ENCODE measurements at regions not wholly inside any gene's neighbourhood (a gene's known extent, or its start where the extent isn't known, plus 50 kb on each side); places are given as distances from the start of the nearest gene placed in this dataset.
A peak's percentile ranks its signal among the peaks of the same experiment; 100 is the strongest.

DNA sequence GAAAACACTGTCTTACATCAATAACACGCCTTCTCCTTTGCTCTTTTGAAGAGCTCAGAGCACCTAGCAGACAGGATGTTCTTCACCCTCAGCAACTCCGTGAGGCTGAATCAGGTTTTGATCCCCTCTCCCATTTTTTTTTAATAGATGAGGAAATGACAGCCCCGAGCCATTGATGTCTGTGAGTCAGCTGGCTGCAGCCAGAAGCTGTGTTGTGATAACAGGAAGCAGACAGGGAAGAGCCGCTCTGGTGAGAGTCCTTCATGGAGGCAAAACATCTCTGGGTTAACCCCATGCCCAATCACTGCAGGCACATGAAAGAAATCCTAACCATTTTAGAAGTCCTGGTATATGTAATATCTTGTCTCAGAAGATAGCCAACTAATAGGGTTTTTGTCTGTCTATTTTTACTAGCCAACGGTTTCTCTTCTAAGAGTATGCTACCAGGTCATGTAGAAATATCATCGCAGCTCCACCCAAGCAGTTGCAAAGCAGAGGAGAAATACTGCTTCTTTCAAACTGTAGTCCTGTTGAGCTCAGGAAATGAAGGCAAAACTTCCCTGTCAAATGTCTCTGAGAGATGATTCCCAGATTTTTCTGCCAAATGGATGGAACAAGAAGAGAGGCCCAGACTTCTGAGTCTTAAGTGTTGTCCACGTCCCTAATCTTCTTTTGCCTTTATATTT, 568.9 kb downstream of the CCDC171 start:
- peaks cover 24% of the 10 kb centered on the region for H3K4me1 Mint-ChIP-seq (ENCODE audit: low read depth)
- H3K27me3 Mint-ChIP-seq = no peaks in the 10 kb centered on the region
- no peaks in the 10 kb centered on the region for H3K36me3 Mint-ChIP-seq
- no peaks in the 10 kb centered on the region for H3K9me3 Mint-ChIP-seq (ENCODE audit: low read depth)
- H3K4me3 Mint-ChIP-seq = no peak overlapping the region
- peak overlapping the region; percentile 46 for H3K27ac Mint-ChIP-seq

DNA sequence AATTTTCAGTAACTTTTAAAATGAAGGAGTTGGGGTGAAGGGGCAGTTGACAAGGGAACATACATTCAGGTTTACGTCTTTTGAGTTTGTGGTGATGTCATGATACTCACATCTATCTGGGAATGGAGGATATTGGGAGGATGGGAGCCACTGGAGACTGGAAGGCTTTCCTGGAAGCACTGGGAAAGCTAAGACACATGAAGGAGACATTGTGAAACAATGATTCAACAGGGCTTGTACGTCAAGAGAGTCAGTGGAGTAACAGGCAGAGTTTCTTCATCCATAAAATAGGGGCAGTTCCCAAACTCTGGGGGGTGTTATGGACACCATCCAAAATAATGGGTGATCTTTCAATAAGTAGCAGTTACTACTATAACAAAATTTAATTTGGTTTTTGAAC, 572.8 kb downstream of the CCDC171 start:
- Mint-ChIP-seq H3K27ac (peak overlapping the region; percentile 88), H3K27me3 (no peaks in the 10 kb centered on the region), H3K4me3 (no peak overlapping the region), H3K36me3 (no peaks in the 10 kb centered on the region), H3K4me1 (ENCODE audit: low read depth) (peaks cover 37% of the 10 kb centered on the region), H3K9me3 (ENCODE audit: low read depth) (no peaks in the 10 kb centered on the region)

DNA sequence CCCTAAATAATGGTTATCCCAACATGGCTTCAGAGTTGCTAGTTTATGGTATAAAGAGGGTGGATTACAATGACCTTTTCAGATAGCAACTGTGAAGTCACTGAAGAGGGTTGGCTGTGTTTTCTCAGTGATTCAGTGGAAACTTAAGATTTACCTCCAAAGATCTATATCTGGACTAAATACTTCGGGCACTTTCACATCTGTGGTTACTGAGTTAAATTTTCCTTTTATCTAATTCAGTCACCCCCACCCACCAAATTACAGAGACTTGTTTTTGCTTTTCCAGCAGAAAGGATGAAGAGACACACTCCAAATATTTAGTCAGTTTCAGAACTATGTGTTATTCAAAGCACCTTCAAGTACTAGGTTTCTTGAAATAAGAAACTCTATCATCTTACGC, 573.2 kb downstream of the CCDC171 start:
- peak overlapping the region; percentile 88 for H3K27ac Mint-ChIP-seq
- no peaks in the 10 kb centered on the region for H3K9me3 Mint-ChIP-seq (ENCODE audit: low read depth)
- H3K27me3 Mint-ChIP-seq = no peaks in the 10 kb centered on the region

DNA sequence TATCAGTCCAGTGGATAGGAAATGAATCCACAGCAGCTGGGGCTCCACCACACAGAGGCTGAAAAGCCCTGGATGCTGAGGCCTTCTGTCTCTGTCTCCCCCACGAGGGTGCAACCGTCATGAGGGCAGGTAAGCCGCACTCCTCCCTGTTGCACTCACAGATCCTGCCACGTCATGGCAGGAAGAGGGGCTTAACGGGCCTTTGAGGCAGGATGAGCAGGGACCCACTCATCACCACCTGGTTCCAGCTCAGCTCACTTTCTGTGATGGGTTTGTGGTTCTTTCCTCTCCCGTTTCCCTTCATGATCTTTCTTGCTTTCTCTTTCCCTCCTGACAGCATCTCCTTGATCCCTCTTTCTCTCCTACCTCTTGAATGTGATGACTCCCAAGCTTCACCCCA, 575.2 kb downstream of the CCDC171 start:
- Mint-ChIP-seq H3K4me3 (no peak overlapping the region), H3K4me1 (ENCODE audit: low read depth) (peaks cover 30% of the 10 kb centered on the region), H3K27me3 (no peaks in the 10 kb centered on the region), H3K9me3 (ENCODE audit: low read depth) (no peaks in the 10 kb centered on the region), H3K27ac (peak overlapping the region; percentile 91), H3K36me3 (no peaks in the 10 kb centered on the region)

More for the DNA sequence above, 573.2 kb downstream of the CCDC171 start:
- peaks cover 37% of the 10 kb centered on the region for H3K4me1 Mint-ChIP-seq (ENCODE audit: low read depth)
- H3K4me3 Mint-ChIP-seq = no peak overlapping the region
- H3K36me3 Mint-ChIP-seq = no peaks in the 10 kb centered on the region

DNA sequence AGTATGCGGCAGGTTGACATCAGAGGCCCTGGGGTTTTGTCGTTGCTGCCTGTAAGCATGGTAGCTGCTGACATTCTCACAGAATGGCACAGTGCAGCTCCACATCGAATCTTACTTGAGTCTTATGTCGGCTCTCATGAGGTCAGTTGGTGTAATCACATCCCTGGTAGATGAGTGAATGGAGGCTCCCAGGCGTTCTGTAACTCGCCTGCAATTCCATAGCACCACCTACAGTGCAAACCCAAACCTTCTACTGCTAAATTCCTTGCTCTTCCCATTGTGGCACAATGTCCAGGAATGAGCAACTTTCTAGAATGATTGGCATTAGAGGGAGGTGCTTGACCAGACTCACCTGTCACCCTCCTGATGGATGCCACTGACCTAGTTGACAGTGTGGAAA, 578.4 kb downstream of the CCDC171 start:
- peaks cover 32% of the 10 kb centered on the region for H3K4me1 Mint-ChIP-seq (ENCODE audit: low read depth)
- no peaks in the 10 kb centered on the region for H3K27me3 Mint-ChIP-seq
- no peak overlapping the region for H3K4me3 Mint-ChIP-seq
- H3K9me3 Mint-ChIP-seq (ENCODE audit: low read depth) = no peaks in the 10 kb centered on the region
- no peak overlapping the region for H3K27ac Mint-ChIP-seq
- no peaks in the 10 kb centered on the region for H3K36me3 Mint-ChIP-seq

DNA sequence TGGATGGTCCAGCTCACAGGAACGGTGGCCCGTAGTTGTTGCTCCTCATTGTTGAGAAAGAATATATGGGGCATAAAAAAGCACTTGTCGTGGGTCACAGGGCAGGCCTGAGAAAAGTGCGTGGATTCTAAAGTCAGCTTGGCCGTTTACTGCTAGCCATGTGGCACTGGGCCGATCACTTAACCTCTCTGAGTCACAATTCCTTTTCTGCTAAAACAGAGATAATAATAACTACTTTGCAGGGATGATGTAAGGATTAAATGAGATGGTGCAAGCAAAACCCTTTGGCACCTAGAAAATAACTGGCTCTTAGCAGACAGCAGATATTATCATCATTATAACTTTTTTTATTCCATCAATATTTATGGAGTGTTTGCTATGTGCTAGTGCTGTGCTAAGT, 579.7 kb downstream of the CCDC171 start:
- Mint-ChIP-seq H3K36me3 (no peaks in the 10 kb centered on the region), H3K9me3 (ENCODE audit: low read depth) (no peaks in the 10 kb centered on the region), H3K4me1 (ENCODE audit: low read depth) (peaks cover 24% of the 10 kb centered on the region), H3K4me3 (no peak overlapping the region), H3K27me3 (no peaks in the 10 kb centered on the region), H3K27ac (no peak overlapping the region)

DNA sequence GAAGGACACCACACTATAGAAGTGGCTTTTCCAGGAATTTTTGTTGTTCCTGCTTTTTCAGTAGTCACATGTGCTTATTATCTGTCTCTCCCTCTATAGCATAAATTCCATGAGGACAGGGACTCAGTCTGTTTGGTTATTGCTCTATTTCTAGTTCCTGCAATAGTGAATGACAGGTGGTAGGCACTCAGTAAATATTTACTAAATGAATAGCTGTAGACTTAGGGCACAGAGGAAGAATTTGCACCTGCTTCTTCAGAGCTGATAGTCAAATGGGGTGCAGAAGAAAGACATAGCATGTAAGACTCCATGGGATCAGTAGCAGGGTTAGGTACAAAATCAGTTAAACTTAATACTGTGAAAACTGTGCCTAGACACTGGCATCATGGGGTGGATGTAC, 580.2 kb downstream of the CCDC171 start:
- Mint-ChIP-seq H3K9me3 (ENCODE audit: low read depth) (no peaks in the 10 kb centered on the region), H3K27me3 (no peaks in the 10 kb centered on the region), H3K27ac (peak overlapping the region; percentile 38), H3K36me3 (no peaks in the 10 kb centered on the region), H3K4me1 (ENCODE audit: low read depth) (peaks cover 27% of the 10 kb centered on the region), H3K4me3 (no peak overlapping the region)

DNA sequence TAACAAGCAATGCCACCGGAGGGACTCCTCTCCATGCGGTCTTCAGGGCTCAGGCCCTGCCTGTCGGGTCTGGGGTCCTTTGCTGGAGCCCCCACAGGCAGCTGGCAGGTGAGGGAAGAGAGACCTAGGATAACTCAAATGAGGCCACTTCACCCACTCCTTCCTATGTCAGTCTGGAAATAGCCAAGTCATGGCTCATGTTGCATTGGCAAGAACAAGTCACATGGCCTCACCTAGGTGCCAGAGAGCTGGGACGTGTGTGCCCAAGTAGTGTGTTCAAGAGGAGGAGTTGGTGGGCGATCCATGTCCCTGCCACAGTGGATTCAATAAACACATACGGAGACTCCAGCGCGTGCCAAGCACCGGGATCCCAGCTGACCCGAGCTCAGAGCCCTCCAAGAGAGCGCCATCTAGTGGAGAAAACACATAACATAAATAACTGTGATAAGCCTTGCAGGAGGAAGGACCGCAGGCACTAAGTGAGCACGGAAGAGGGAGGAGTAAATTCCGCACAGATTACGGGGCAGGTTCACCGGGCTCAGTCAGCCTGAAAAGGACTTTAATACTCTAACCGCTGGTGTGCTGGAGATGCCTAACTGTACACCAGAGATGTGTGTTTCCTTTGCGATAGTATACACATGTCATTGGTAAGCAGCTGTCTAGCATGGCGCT, 580.8 kb downstream of the CCDC171 start:
- Mint-ChIP-seq H3K4me1 (ENCODE audit: low read depth) (peaks cover 28% of the 10 kb centered on the region), H3K4me3 (no peak overlapping the region), H3K27ac (peak overlapping the region; percentile 38), H3K36me3 (no peaks in the 10 kb centered on the region), H3K27me3 (no peaks in the 10 kb centered on the region), H3K9me3 (ENCODE audit: low read depth) (no peaks in the 10 kb centered on the region)

DNA sequence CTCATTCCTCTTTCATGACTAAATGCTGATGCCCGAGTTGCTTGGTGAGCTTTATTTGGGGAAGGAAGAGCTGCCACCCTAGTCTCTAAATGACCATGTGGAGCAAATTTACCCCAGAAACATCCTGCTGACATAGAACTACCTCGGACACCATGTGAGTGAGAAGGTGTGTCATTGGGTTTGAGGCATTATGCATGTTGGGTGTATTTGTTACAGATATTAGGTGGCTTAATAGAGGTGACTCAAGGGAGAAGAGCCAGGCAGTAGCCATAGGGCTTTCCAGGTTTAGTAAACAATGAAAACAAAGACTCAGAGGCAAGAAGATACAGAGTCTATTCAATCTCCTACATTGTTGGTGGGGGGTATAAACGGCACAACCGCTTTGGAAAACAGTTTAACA, 581.5 kb downstream of the CCDC171 start:
- H3K27me3 Mint-ChIP-seq = no peaks in the 10 kb centered on the region
- peaks cover 25% of the 10 kb centered on the region for H3K4me1 Mint-ChIP-seq (ENCODE audit: low read depth)
- no peaks in the 10 kb centered on the region for H3K9me3 Mint-ChIP-seq (ENCODE audit: low read depth)
- H3K4me3 Mint-ChIP-seq = no peak overlapping the region
- no peaks in the 10 kb centered on the region for H3K36me3 Mint-ChIP-seq
- no peak overlapping the region for H3K27ac Mint-ChIP-seq

DNA sequence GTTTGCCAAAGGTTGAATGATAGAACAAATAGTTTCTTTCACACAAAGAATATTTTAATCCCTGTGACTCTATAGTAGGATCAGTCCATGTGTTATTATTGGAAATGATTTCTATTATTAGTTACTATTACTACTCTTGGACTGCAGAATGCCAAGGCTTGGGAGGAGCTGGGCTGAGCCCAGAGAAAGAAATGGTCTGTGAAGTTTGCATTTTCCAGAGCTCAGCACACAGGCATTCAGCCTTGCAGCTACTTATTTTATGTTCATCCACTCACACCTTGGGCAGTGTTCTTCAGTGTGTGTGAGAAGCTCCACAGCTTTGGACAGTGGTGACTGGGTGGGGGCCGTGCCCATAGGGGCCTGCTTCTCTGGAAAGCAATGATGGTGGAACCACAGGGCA, 583.1 kb downstream of the CCDC171 start:
- H3K9me3 Mint-ChIP-seq (ENCODE audit: low read depth) = no peaks in the 10 kb centered on the region

DNA sequence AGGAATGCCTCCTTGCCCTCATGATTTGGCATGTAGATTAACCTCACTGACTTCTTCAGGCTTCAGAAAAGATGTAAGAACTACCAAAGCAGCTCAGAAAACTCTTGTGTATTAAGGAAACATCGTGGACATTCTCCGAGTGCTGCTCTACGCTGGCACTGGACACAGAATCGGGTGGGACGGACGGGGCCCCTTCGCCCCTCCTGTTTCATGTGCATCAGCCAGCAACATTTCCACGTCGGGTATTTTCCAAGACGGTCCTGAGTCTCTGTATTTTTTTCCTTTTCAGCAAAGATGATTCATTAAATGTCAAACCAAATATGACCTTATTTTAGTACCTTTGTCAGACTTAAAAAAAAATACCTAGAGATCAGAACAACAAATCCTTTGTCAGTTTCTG, 583.6 kb downstream of the CCDC171 start:
- Mint-ChIP-seq H3K27me3 (no peaks in the 10 kb centered on the region), H3K4me3 (no peak overlapping the region), H3K36me3 (no peaks in the 10 kb centered on the region), H3K9me3 (ENCODE audit: low read depth) (no peaks in the 10 kb centered on the region), H3K4me1 (ENCODE audit: low read depth) (peaks cover 25% of the 10 kb centered on the region), H3K27ac (peak overlapping the region; percentile 76)

More for the DNA sequence above, 583.1 kb downstream of the CCDC171 start:
- no peaks in the 10 kb centered on the region for H3K36me3 Mint-ChIP-seq
- no peak overlapping the region for H3K4me3 Mint-ChIP-seq
- peaks cover 25% of the 10 kb centered on the region for H3K4me1 Mint-ChIP-seq (ENCODE audit: low read depth)
- peak overlapping the region; percentile 76 for H3K27ac Mint-ChIP-seq
- no peaks in the 10 kb centered on the region for H3K27me3 Mint-ChIP-seq

DNA sequence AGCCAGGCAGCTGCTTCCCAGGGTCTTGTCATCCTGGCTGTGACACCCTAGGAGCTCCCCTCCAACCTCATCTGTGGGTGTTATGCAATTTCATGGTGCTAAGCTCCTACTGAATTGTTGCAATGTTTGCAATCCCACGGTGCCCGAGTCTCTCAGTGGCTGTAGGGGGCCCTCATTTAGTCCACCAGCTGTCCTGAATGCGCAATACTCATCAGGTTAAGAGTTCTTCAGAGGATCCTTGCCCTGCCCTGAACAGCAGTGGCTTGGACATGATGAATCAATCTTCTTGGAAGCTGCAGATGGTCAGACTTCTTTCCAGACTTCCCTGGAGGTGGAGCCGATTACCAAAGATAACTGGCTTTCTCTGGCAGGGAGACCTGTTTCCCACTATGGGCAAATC, 584.1 kb downstream of the CCDC171 start:
- peaks cover 25% of the 10 kb centered on the region for H3K4me1 Mint-ChIP-seq (ENCODE audit: low read depth)
- H3K9me3 Mint-ChIP-seq (ENCODE audit: low read depth) = no peaks in the 10 kb centered on the region
- H3K4me3 Mint-ChIP-seq = no peak overlapping the region
- no peaks in the 10 kb centered on the region for H3K27me3 Mint-ChIP-seq
- H3K27ac Mint-ChIP-seq = peak overlapping the region; percentile 76
- H3K36me3 Mint-ChIP-seq = no peaks in the 10 kb centered on the region

DNA sequence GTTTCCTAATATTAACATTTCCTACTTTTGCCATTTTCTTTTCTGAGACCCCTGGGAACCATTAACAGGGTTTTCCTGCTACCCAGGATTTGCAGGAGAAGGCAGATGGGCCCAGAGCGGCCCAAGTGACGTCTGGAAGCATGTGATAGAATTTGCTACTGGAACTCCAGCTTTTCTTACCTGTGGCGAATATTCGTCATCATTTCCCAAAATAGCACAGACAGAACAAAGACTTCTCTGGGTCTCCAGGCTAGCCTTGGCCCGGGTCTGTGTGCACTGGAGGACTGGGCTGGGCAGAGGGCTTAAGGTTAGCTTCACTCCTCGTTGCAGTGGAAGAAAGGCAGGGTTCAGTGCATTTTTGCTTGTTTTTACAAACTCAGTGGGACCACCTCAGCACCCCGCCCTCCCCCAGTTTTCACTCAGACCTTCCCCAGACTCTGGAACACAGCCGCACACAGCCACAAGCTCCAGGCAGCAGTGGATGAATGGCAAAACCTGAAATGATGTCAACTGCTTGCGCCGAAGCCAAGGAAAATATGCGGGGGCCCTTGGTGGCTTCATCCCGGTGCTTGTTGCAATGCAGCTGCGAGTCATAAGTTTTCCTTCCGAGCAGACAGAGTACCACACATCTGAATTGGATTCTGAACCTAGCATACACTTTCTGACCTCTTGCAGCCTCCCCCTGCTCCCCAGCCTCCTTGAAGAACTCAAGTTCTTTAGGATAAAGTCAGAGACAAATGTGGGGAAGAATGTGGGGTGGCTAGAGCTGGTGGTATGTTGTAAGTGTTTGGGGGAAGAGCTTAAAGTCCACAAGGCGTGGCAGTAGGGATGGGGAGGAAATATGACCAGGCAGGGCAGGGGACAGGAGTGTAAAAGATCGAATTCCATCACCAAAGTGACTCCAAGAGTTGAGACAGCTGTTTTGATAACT, 586.0 kb downstream of the CCDC171 start:
- Mint-ChIP-seq H3K9me3 (ENCODE audit: low read depth) (no peaks in the 10 kb centered on the region), H3K36me3 (no peaks in the 10 kb centered on the region), H3K4me1 (ENCODE audit: low read depth) (peaks cover 19% of the 10 kb centered on the region), H3K27me3 (no peaks in the 10 kb centered on the region), H3K4me3 (no peak overlapping the region), H3K27ac (peak overlapping the region; percentile 74)

DNA sequence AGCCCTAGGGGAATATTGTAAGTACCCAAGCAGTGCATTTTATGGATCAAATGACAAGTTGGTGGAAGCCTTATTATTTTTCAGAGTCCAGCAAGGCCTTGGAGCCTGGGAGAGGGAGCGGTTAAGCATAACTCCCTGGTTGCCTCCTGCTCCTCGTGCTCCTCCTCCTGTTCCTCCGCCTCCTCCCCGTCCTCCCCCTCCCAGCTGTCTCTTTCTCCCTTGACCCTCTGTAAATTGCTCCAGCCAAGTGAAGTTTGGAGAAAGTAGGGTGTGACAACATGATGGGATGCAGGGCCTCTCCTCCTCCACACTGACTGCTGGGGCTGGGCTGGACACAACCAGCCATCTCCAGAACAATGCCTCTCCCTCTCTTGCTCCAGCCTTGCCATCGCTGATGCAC, 586.9 kb downstream of the CCDC171 start:
- Mint-ChIP-seq H3K27ac (no peak overlapping the region), H3K4me1 (ENCODE audit: low read depth) (peaks cover 16% of the 10 kb centered on the region), H3K27me3 (no peaks in the 10 kb centered on the region), H3K4me3 (no peak overlapping the region), H3K9me3 (ENCODE audit: low read depth) (no peaks in the 10 kb centered on the region), H3K36me3 (no peaks in the 10 kb centered on the region)

DNA sequence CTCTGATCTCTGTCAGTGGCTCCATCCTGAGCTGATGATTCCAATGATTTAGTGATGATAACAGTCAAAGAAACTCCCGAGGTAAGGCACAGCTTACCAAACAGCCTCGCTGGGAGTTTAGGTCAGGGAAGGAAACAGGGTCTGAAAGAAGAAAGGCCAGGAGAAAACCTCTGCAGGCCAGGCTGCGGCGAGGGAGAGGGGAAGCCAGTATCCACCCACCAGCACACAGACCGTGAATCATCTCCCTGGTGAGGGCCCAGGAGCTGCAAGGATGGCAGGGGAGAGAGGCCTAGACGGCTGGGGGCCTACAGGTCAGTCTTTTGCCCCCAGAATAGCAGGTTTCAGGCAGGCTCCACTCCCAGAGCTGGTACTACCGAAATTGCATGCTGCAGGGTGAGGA, 590.5 kb downstream of the CCDC171 start:
- no peak overlapping the region for H3K4me3 Mint-ChIP-seq
- H3K27me3 Mint-ChIP-seq = no peaks in the 10 kb centered on the region
- H3K4me1 Mint-ChIP-seq (ENCODE audit: low read depth) = peaks cover 2% of the 10 kb centered on the region
- no peaks in the 10 kb centered on the region for H3K9me3 Mint-ChIP-seq (ENCODE audit: low read depth)
- no peaks in the 10 kb centered on the region for H3K36me3 Mint-ChIP-seq
- no peak overlapping the region for H3K27ac Mint-ChIP-seq

All from activated naive CD8-positive, alpha-beta T cell (primary cell).